CD4-positive, alpha-beta T cell (primary cell): ENCODE measurements at regions not wholly inside any gene's neighbourhood (a gene's known extent, or its start where the extent isn't known, plus 50 kb on each side); places are given as distances from the start of the nearest gene placed in this dataset.
A peak's percentile ranks its signal among the peaks of the same experiment; 100 is the strongest.

Experiments
- ATAC-seq: fragments of 200-7000 bp; cut with Tn5 transposase; one replicate; pipeline ENCODE4 v1.10.0; 2022; ENCODE audit warnings: mild to moderate bottlenecking; ENCODE audit not compliant: poor library complexity
- CTCF ChIA-PET: fragments of 350-600 bp; sonication (Branson Sonifier 250); formaldehyde crosslinking; loops from one replicate; lab custom pipeline; 2021; ENCODE audit warnings: antibody characterized with exemption, inconsistent platforms; lab: Charles Lee
- POLR2A ChIA-PET: fragments of 350-600 bp; sonication (Branson Sonifier 250); formaldehyde crosslinking; loops from one replicate; lab custom pipeline; 2021; ENCODE audit warnings: antibody characterized with exemption, inconsistent platforms; lab: Charles Lee
- DNase-seq, 14 experiments: peaks; one replicate each; pipeline ENCODE4 v3.0.0-alpha.2; 2013 to 2020; ENCODE audit warnings: mixed read lengths in 2 of 14
- H3K27ac ChIP-seq, 2 donors: one replicate each; pipeline versions ENCODE4 v1.5.1 to v1.7.0; 2013; ENCODE audit warnings: low read length in 2 of 2, low read depth in 1 of 2, mild to moderate bottlenecking in 1 of 2
- H3K27me3 ChIP-seq, 2 experiments: 1 replicate in 1 of 2; 2 replicates in 1 of 2; pipeline versions ENCODE4 v1.6.1 to v1.7.0; 2013; ENCODE audit warnings: low read length in 2 of 2, control low read depth in 1 of 2, mild to moderate bottlenecking in 1 of 2, moderate library complexity in 1 of 2; ENCODE audit not compliant: insufficient read depth in 2 of 2, control insufficient read depth in 1 of 2
- H3K36me3 ChIP-seq: one replicate; pipeline ENCODE4 v1.6.1; 2013; ENCODE audit warnings: low read length, control low read depth; ENCODE audit not compliant: insufficient read depth
- H3K4me1 ChIP-seq: one replicate; pipeline ENCODE4 v1.6.1; 2013; ENCODE audit warnings: low read length, control low read depth; ENCODE audit not compliant: insufficient read depth
- H3K4me3 ChIP-seq: one replicate; pipeline ENCODE4 v1.5.1; 2013; ENCODE audit warnings: mild to moderate bottlenecking, low read length, moderate library complexity
- H3K9me3 ChIP-seq, 2 experiments: 1 replicate in 1 of 2; 2 replicates in 1 of 2; pipeline versions ENCODE4 v1.6.1 to v1.7.0; 2013; ENCODE audit warnings: low read length in 2 of 2, mild to moderate bottlenecking in 2 of 2, control low read depth in 1 of 2, moderate library complexity in 1 of 2; ENCODE audit not compliant: control insufficient read depth in 1 of 2, insufficient read depth in 1 of 2
- H3K27ac Mint-ChIP-seq: one replicate; pipeline ENCODE4 v1.8.0; 2020; ENCODE audit warnings: mixed read lengths
- H3K27me3 Mint-ChIP-seq: one replicate; pipeline ENCODE4 v1.8.0; 2021; ENCODE audit warnings: mixed read lengths
- H3K36me3 Mint-ChIP-seq: one replicate; pipeline ENCODE4 v1.8.0; 2021; ENCODE audit warnings: low read depth, mixed read lengths
- H3K4me1 Mint-ChIP-seq: one replicate; pipeline ENCODE4 v1.8.0; 2021; ENCODE audit warnings: low read depth, mixed read lengths
- H3K4me3 Mint-ChIP-seq: one replicate; pipeline ENCODE4 v1.8.0; 2020; ENCODE audit warnings: mild to moderate bottlenecking, mixed read lengths
- H3K9me3 Mint-ChIP-seq: one replicate; pipeline ENCODE4 v1.8.0; 2020; ENCODE audit warnings: mixed read lengths
- CTCF ChIP-seq: fragments of 200-600 bp; IDR thresholded peaks from one replicate; pipeline ENCODE4 v1.8.0; 2022; ENCODE audit warnings: antibody characterized with exemption, mild to moderate bottlenecking
- intact Hi-C, 2 experiments: fragments of 100-400 bp; cut with DNase I in 1 of 2; cut with micrococcal nuclease in 1 of 2; formaldehyde crosslinking; loops; one replicate each; pipeline versions ENCODE4 v1.15.1 to v1.9.0; 2023 to 2025; cut with DNase I, micrococcal nuclease

- intact Hi-C loops, result no loop called here
- no peak overlapping the region for H3K27ac Mint-ChIP-seq
- H3K27me3 ChIP-seq, result no peaks in the 10 kb centered on the region
- no peaks in the 10 kb centered on the region for H3K4me1 Mint-ChIP-seq
- H3K4me3 Mint-ChIP-seq, result no peak overlapping the region
- H3K36me3 Mint-ChIP-seq, result no peaks in the 10 kb centered on the region
- ATAC-seq (no peak), DNase-seq (no peak)
- no peaks in the 10 kb centered on the region for H3K36me3 ChIP-seq
- H3K27me3 Mint-ChIP-seq, result no peaks in the 10 kb centered on the region
- no peaks in the 10 kb centered on the region for H3K4me1 ChIP-seq
- no peaks in the 10 kb centered on the region for H3K9me3 ChIP-seq
- TF ChIP-seq CTCF, result no peak
- peaks cover 3% of the 10 kb centered on the region for H3K9me3 Mint-ChIP-seq
- no peak overlapping the region for H3K27ac ChIP-seq
- ChIA-PET POLR2A (no interaction called here), CTCF (no interaction called here)
- H3K4me3 ChIP-seq, result no peak overlapping the region
Observed at GRCh38 chr5:105849701-105850100, 1821.0 kb downstream of the EFNA5 start.

GRCh38 chr5:105840800-105841199 lies 1829.9 kb downstream of the EFNA5 start:
- Mint-ChIP-seq H3K27me3 (no peaks in the 10 kb centered on the region), H3K9me3 (peaks cover 13% of the 10 kb centered on the region), H3K4me3 (no peak overlapping the region), H3K36me3 (no peaks in the 10 kb centered on the region), H3K27ac (no peak overlapping the region), H3K4me1 (no peaks in the 10 kb centered on the region)
- Histone ChIP-seq H3K27me3 (no peaks in the 10 kb centered on the region), H3K9me3 (peaks cover 0 to 6% of the 10 kb centered on the region in 2 experiments), H3K4me3 (no peak overlapping the region), H3K27ac (no peak overlapping the region), H3K36me3 (no peaks in the 10 kb centered on the region), H3K4me1 (no peaks in the 10 kb centered on the region)
- CTCF ChIA-PET, result no interaction called here
- POLR2A ChIA-PET, result no interaction called here
- ATAC-seq (no peak), DNase-seq (peak in 1 of 14 experiments; percentile 1)
- TF ChIP-seq CTCF, result no peak
- intact Hi-C loops, result no loop called here

- Histone ChIP-seq H3K9me3 (peaks cover 0 to 6% of the 10 kb centered on the region in 2 experiments), H3K4me3 (no peak overlapping the region), H3K36me3 (no peaks in the 10 kb centered on the region), H3K27ac (no peak overlapping the region), H3K4me1 (no peaks in the 10 kb centered on the region), H3K27me3 (no peaks in the 10 kb centered on the region)
- DNase-seq, result no peak
- TF ChIP-seq CTCF, result no peak
- Mint-ChIP-seq H3K27ac (no peak overlapping the region), H3K4me3 (no peak overlapping the region), H3K4me1 (no peaks in the 10 kb centered on the region), H3K27me3 (no peaks in the 10 kb centered on the region), H3K36me3 (no peaks in the 10 kb centered on the region), H3K9me3 (peaks cover 11% of the 10 kb centered on the region)
- intact Hi-C loops, result no loop called here
- ChIA-PET CTCF (no interaction called here), POLR2A (no interaction called here)
- ATAC-seq, result no peak
Observed at GRCh38 chr5:105836887-105837286, 1833.8 kb downstream of the EFNA5 start.
